ENCODE measurements at regions not wholly inside any gene's neighbourhood (a gene's known extent, or its start where the extent isn't known, plus 50 kb on each side); places are given as distances from the start of the nearest gene placed in this dataset.
"Not testable (repeated sequence)": the region's sequence is repeated elsewhere in the genome, so short reads cannot be mapped to it uniquely, and the experiment has no call there.

DNA sequence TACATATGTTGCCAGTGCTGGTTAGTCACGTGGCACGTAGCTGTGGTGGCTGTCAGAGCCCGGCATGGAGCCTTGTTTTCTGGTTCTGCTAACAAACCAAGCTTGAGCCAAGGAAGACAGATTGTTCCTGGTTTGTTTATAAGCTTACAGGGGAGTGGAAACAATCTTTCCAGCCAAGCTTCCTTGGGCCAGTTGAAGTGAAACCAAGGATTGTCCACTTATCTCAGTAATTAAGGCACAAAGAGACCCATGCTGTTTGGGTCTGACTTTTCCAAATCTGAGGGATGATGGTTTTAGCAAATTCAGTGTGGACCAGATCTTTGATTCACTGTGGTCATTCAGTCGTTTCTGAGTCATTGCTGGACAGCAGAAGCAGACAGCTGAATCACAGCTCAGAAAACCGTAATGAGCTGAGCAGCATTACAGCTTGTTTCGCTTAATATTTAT, 297.3 kb upstream of the COBL start:
- Histone ChIP-seq H3K27ac (ENCODE audit: low read depth, low read length) (no peak overlapping the region), H3K9me3 (ENCODE audit: control insufficient read depth, insufficient read depth, low read depth, low read length) (no peaks in the 10 kb centered on the region), H3K9ac (ENCODE audit: low read length) (no peak overlapping the region), H3K4me3 (ENCODE audit: low read depth, low read length) (no peak overlapping the region), H3K4me1 (ENCODE audit: control insufficient read depth, insufficient read depth, low read length) (peaks cover 7% of the 10 kb centered on the region; the same call in 1 of the 2 replicates), H3K27me3 (ENCODE audit: control insufficient read depth, insufficient read depth, low read length) (no peaks in the 10 kb centered on the region; the same call in 1 of the 2 replicates), H3K36me3 (ENCODE audit: control insufficient read depth, insufficient read depth, low read length) (no peaks in the 10 kb centered on the region)

DNA sequence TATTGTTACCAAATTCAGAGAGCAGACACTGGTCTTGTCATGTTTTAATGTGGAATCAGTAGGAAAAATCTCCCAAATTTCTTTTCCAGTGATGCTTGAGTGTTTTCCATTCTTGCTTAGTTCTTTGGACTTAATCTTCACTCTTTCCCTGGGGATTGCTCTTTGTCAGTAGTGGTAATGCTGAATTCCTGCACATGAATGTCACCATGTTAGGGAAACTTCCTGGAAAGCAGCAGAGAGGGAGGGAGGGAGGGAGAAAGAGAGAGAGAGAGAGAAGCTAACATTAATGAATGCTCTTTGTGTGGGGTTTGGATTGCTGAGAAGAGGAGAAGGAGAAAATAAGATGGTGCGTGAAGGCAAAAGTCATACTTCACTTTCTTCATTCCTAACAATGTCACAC, 295.3 kb upstream of the COBL start:
- Histone ChIP-seq H3K4me1 (ENCODE audit: control insufficient read depth, insufficient read depth, low read length) (peaks cover 7% of the 10 kb centered on the region; the same call in 1 of the 2 replicates), H3K36me3 (ENCODE audit: control insufficient read depth, insufficient read depth, low read length) (no peaks in the 10 kb centered on the region), H3K27ac (ENCODE audit: low read depth, low read length) (no peak overlapping the region), H3K9ac (ENCODE audit: low read length) (no peak overlapping the region), H3K27me3 (ENCODE audit: control insufficient read depth, insufficient read depth, low read length) (no peaks in the 10 kb centered on the region; the same call in 1 of the 2 replicates), H3K9me3 (ENCODE audit: control insufficient read depth, insufficient read depth, low read depth, low read length) (no peaks in the 10 kb centered on the region), H3K4me3 (ENCODE audit: low read depth, low read length) (no peak overlapping the region)

DNA sequence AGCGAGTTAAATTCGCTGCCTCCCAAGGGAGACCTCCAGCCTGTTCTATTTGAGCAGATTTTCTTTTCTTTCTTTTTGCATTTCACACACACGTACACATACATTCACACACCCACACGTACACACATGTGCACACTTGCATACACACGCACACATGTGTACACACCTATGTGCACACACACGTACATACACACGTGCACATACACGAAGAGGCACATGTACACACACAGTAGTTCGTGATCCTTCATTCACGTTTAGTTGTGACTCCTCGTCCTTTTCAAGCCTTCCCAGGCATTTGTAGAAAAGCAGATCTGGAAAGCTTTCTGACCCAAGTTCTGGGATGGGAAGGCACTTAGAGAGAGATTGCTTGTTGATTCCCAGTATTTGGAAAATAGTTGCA, 290.8 kb upstream of the COBL start:
- Histone ChIP-seq H3K36me3 (ENCODE audit: control insufficient read depth, insufficient read depth, low read length) (no peaks in the 10 kb centered on the region), H3K9me3 (ENCODE audit: control insufficient read depth, insufficient read depth, low read depth, low read length) (no peaks in the 10 kb centered on the region), H3K4me1 (ENCODE audit: control insufficient read depth, insufficient read depth, low read length) (peaks cover 7% of the 10 kb centered on the region; the same call in 1 of the 2 replicates), H3K27me3 (ENCODE audit: control insufficient read depth, insufficient read depth, low read length) (no peaks in the 10 kb centered on the region; the same call in 1 of the 2 replicates), H3K27ac (ENCODE audit: low read depth, low read length) (no peak overlapping the region), H3K4me3 (ENCODE audit: low read depth, low read length) (no peak overlapping the region), H3K9ac (ENCODE audit: low read length) (no peak overlapping the region)

DNA sequence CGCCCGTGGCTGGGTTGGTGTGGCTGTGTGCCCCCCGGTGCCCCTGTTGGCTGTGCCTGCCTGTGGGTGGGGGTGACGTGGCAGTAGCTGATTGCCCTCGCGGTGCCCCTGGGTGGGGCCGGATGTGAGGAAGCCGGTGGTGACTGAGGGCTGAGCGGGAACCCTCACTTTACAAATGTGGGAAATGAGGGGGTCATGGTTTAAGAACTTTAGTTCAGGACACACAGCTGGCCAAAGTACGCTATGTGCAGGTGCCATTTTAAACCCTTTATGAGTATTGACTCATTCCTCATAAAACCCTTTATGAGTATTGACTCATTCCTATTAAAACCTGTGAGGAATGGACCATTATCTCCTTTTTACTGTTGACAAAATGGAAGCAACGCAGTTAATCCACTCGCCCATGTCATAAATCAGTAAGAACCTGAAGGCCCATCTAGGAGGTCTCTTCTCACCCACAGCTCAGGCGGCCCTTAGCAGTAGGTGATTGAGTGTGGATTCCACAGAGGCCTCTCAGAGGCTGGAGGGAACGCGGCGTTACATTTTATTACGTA, 290.1 kb upstream of the COBL start:
- Histone ChIP-seq H3K27me3 (ENCODE audit: control insufficient read depth, insufficient read depth, low read length) (no peaks in the 10 kb centered on the region; the same call in 1 of the 2 replicates), H3K27ac (ENCODE audit: low read depth, low read length) (no peak overlapping the region), H3K9ac (ENCODE audit: low read length) (no peak overlapping the region), H3K4me1 (ENCODE audit: control insufficient read depth, insufficient read depth, low read length) (peaks cover 2% of the 10 kb centered on the region; the same call in 1 of the 2 replicates), H3K9me3 (ENCODE audit: control insufficient read depth, insufficient read depth, low read depth, low read length) (no peaks in the 10 kb centered on the region), H3K4me3 (ENCODE audit: low read depth, low read length) (no peak overlapping the region), H3K36me3 (ENCODE audit: control insufficient read depth, insufficient read depth, low read length) (no peaks in the 10 kb centered on the region)

DNA sequence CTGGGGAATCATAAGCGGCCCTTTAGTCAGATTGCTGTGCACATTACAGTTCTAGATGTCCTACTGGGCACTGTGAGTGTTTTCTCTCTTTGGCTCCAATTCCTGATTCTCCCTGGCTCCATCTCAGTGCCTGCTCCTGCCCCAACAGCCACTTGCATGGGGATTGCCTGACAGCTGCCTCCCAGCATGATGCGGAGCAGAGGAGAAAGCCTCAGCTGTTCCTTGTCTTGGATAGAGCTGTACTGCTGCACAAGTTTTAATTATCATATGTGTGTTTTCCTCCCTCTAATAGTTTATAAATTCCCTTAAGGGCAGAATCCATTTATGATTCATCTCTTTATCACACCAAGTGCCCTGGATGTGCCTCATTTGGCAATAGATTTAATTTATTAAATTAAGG, 285.8 kb upstream of the COBL start:
- H3K9ac ChIP-seq (ENCODE audit: low read length): no peak overlapping the region
- H3K27me3 ChIP-seq (ENCODE audit: control insufficient read depth, insufficient read depth, low read length): no peaks in the 10 kb centered on the region; the same call in 1 of the 2 replicates
- H3K4me3 ChIP-seq (ENCODE audit: low read depth, low read length): no peak overlapping the region
- H3K4me1 ChIP-seq (ENCODE audit: control insufficient read depth, insufficient read depth, low read length): no peaks in the 10 kb centered on the region
- H3K27ac ChIP-seq (ENCODE audit: low read depth, low read length): no peak overlapping the region
- H3K36me3 ChIP-seq (ENCODE audit: control insufficient read depth, insufficient read depth, low read length): no peaks in the 10 kb centered on the region
- peaks cover 11% of the 10 kb centered on the region; the same call in 1 of the 2 replicates for H3K9me3 ChIP-seq (ENCODE audit: control insufficient read depth, insufficient read depth, low read depth, low read length)

DNA sequence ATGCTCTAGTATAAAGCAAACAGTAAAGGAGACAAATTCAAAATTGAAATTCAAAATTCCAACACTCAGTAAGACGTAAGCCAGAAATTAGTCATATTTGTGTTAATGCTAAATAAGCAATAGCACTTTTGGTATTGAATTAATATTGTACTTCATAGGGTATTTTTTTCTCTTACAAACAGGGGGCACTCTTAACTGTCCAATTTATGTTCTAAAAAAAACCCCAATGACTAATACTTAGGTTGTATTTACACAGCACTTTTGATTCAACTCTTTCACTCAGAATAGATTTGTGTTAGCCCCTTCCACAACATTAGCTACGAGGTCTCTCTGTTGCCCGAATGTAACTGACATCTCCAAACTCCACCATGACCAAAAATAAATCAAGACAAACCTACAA, 284.9 kb upstream of the COBL start:
- Histone ChIP-seq H3K9ac (ENCODE audit: low read length) (no peak overlapping the region), H3K27me3 (ENCODE audit: control insufficient read depth, insufficient read depth, low read length) (no peaks in the 10 kb centered on the region; the same call in 1 of the 2 replicates), H3K36me3 (ENCODE audit: control insufficient read depth, insufficient read depth, low read length) (no peaks in the 10 kb centered on the region), H3K27ac (ENCODE audit: low read depth, low read length) (no peak overlapping the region), H3K4me3 (ENCODE audit: low read depth, low read length) (no peak overlapping the region), H3K9me3 (ENCODE audit: control insufficient read depth, insufficient read depth, low read depth, low read length) (peaks cover 11% of the 10 kb centered on the region; the same call in 1 of the 2 replicates), H3K4me1 (ENCODE audit: control insufficient read depth, insufficient read depth, low read length) (no peaks in the 10 kb centered on the region)

DNA sequence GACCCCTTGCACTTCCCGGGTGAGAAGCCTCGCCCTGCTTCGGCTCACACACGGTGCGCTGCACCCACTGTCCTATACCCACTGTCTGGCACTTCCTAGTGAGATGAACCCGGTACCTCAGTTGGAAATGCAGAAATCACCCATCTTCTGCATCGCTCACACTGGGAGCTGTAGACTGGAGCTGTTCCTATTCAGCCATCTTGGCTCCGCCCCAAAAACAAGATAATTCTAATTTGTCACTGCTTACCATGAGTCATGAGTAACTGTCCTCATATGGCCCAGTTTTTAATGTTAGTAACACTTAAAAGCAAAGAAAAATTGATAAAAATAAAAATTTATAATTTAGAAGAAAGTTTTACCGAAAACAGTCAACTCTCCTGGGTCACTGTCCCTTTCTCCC, 283.3 kb upstream of the COBL start:
- H3K27me3 ChIP-seq (ENCODE audit: control insufficient read depth, insufficient read depth, low read length); H3K27ac ChIP-seq (ENCODE audit: low read depth, low read length); H3K36me3 ChIP-seq (ENCODE audit: control insufficient read depth, insufficient read depth, low read length); H3K9ac ChIP-seq (ENCODE audit: low read length); H3K4me1 ChIP-seq (ENCODE audit: control insufficient read depth, insufficient read depth, low read length); H3K4me3 ChIP-seq (ENCODE audit: low read depth, low read length): not testable (repeated sequence)
- peaks cover 11% of the 10 kb centered on the region; the same call in 1 of the 2 replicates for H3K9me3 ChIP-seq (ENCODE audit: control insufficient read depth, insufficient read depth, low read depth, low read length)

DNA sequence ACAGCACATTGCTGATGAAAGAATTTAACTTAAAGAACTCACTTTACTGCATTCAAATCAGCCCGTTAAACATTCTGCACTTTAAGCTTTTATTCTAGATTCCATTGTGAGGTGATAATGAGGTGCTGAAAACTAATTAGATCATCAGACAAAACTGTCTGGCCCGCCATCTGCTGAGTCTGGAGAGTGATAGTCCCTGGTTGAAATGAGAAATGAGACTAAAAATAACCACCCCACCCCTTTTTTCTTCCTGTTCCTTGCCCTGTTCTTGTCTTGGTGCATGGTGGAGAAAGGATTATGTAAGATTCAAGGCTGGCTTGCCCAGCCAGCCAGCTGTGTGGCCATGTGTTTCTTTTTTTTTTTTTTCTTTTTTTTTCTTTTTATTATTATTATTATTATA, 277.0 kb upstream of the COBL start:
- no peaks in the 10 kb centered on the region for H3K9me3 ChIP-seq (ENCODE audit: control insufficient read depth, insufficient read depth, low read depth, low read length)
- H3K4me3 ChIP-seq (ENCODE audit: low read depth, low read length): no peak overlapping the region
- no peaks in the 10 kb centered on the region for H3K36me3 ChIP-seq (ENCODE audit: control insufficient read depth, insufficient read depth, low read length)
- H3K27ac ChIP-seq (ENCODE audit: low read depth, low read length): no peak overlapping the region
- H3K27me3 ChIP-seq (ENCODE audit: control insufficient read depth, insufficient read depth, low read length): no peaks in the 10 kb centered on the region
- H3K9ac ChIP-seq (ENCODE audit: low read length): no peak overlapping the region
- peaks cover 9% of the 10 kb centered on the region; the same call in 1 of the 2 replicates for H3K4me1 ChIP-seq (ENCODE audit: control insufficient read depth, insufficient read depth, low read length)

DNA sequence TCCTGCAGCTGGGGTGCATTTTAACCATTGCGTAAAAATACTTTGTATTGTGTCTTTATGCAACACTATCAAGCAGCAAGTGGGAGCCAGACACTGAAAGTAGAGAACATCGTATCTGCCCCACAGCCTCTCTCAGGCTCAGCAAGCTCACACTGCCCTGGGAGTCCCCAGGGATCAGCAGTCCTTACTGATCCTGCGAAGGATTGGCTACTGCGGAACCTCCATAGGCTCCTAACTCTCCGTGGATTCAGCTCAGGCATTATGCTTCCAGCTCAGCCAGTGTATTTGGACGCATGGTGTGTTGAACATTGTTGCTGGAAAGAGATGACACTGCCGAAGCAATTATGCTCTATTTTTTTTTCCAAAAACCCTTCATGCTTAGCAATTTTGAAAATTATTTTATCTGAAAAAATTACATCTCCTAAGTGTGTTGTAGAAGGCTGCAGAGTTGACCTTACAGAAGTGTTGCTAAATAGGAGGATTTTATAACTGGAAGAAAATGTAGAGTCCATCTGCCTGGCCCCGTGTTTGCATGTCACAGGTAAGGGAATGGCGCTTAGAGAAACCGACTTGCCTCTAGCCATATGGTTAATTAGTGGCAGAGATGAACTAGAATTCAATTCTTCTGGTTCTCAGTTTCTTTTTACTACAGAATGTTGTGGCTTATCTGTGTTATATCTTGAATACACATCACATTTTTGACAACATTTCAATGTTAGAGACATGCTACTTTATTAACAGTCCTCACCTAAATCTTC, 276.4 kb upstream of the COBL start:
- Histone ChIP-seq H3K4me1 (ENCODE audit: control insufficient read depth, insufficient read depth, low read length) (peaks cover 9% of the 10 kb centered on the region; the same call in 1 of the 2 replicates), H3K9me3 (ENCODE audit: control insufficient read depth, insufficient read depth, low read depth, low read length) (no peaks in the 10 kb centered on the region), H3K4me3 (ENCODE audit: low read depth, low read length) (no peak overlapping the region), H3K27ac (ENCODE audit: low read depth, low read length) (no peak overlapping the region), H3K36me3 (ENCODE audit: control insufficient read depth, insufficient read depth, low read length) (no peaks in the 10 kb centered on the region), H3K9ac (ENCODE audit: low read length) (no peak overlapping the region), H3K27me3 (ENCODE audit: control insufficient read depth, insufficient read depth, low read length) (no peaks in the 10 kb centered on the region)

DNA sequence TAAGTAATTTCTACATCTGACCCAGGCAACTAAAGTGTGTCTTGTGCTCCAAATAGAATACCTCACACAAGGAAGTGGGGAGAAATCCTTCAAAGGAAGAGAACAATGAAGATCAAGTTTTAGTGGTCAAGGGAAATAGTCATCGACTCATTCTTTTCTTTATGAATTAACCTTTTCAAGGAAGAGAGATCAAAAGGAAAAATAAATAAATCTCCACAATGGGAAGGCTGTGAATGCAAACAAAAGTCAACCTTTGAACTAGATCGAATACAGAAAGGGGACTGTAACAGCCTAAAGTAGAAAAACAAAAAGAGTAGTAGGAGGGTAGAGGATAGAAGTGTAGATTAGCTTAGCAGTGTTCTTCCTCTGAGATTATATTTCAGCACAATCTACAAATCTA, 274.6 kb upstream of the COBL start:
- Histone ChIP-seq H3K9ac (ENCODE audit: low read length) (no peak overlapping the region), H3K9me3 (ENCODE audit: control insufficient read depth, insufficient read depth, low read depth, low read length) (no peaks in the 10 kb centered on the region), H3K36me3 (ENCODE audit: control insufficient read depth, insufficient read depth, low read length) (no peaks in the 10 kb centered on the region), H3K27me3 (ENCODE audit: control insufficient read depth, insufficient read depth, low read length) (no peaks in the 10 kb centered on the region), H3K4me3 (ENCODE audit: low read depth, low read length) (no peak overlapping the region), H3K4me1 (ENCODE audit: control insufficient read depth, insufficient read depth, low read length) (peaks cover 9% of the 10 kb centered on the region; the same call in 1 of the 2 replicates), H3K27ac (ENCODE audit: low read depth, low read length) (no peak overlapping the region)

DNA sequence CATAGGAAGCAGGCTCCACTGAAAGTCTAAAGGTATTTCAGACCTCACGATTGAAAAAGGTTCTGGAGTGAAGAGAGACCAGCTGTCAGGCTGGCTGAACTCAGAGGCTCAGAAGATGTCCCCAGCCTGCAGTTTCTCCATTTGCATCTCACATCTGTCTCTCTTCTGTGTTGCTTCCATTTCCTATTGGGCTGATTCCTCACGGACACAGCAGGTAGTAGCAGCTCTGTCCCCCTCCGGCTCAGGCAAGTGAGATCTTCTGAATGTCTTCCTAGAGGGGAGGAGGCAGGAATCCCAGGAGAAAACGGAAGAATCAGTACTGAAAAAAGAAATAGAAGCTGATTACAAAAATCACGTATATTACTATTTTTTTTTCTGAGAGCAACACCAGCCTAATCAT, 274.1 kb upstream of the COBL start:
- Histone ChIP-seq H3K4me3 (ENCODE audit: low read depth, low read length) (no peak overlapping the region), H3K36me3 (ENCODE audit: control insufficient read depth, insufficient read depth, low read length) (no peaks in the 10 kb centered on the region), H3K27me3 (ENCODE audit: control insufficient read depth, insufficient read depth, low read length) (no peaks in the 10 kb centered on the region), H3K27ac (ENCODE audit: low read depth, low read length) (no peak overlapping the region), H3K9ac (ENCODE audit: low read length) (no peak overlapping the region), H3K9me3 (ENCODE audit: control insufficient read depth, insufficient read depth, low read depth, low read length) (no peaks in the 10 kb centered on the region), H3K4me1 (ENCODE audit: control insufficient read depth, insufficient read depth, low read length) (peaks cover 9% of the 10 kb centered on the region; the same call in 1 of the 2 replicates)
